GM06990 (cell line): ENCODE measurements at regions not wholly inside any gene's neighbourhood (a gene's known extent, or its start where the extent isn't known, plus 50 kb on each side); places are given as distances from the start of the nearest gene placed in this dataset.
"Not testable (repeated sequence)": the region's sequence is repeated elsewhere in the genome, so short reads cannot be mapped to it uniquely, and the experiment has no call there.

Source experiments
- DNase-seq: peaks from one replicate; pipeline ENCODE4 v3.0.0-alpha.2; 2011; ENCODE audit not compliant: insufficient read length; ENCODE audit errors: extremely low read depth
- H3K27me3 ChIP-seq: replicated peaks from 2 replicates; pipeline ENCODE4 v1.6.0; 2011; ENCODE audit warnings: low read length; ENCODE audit not compliant: control insufficient read depth, insufficient read depth
- H3K36me3 ChIP-seq: 2 replicates; pipeline ENCODE4 v1.5.1; 2011; ENCODE audit warnings: low read length; ENCODE audit not compliant: control insufficient read depth, insufficient read depth
- H3K4me3 ChIP-seq: replicated peaks from 2 replicates; pipeline ENCODE4 v1.5.1; 2011; ENCODE audit warnings: low read depth, mild to moderate bottlenecking, control low read depth, low read length
- CTCF ChIP-seq: IDR thresholded peaks from 2 replicates; pipeline ENCODE4 v1.5.1; 2011; ENCODE audit warnings: low read length, control low read depth, mild to moderate bottlenecking, inconsistent platforms; ENCODE audit not compliant: insufficient read depth, poor library complexity, severe bottlenecking

- Histone ChIP-seq H3K27me3 (no peaks in the 10 kb centered on the region), H3K4me3 (no peak overlapping the region), H3K36me3 (no peaks in the 10 kb centered on the region)
- DNase-seq = no peak
- no peak for TF ChIP-seq CTCF
Measured at GRCh38 chr11:91997226-91997625, 227.4 kb upstream of the FAT3 start.

- no peak overlapping the region for H3K4me3 ChIP-seq
- H3K27me3 ChIP-seq = no peaks in the 10 kb centered on the region
- TF ChIP-seq CTCF = no peak
- no peaks in the 10 kb centered on the region for H3K36me3 ChIP-seq
- DNase-seq = no peak
Measured at GRCh38 chr11:91996526-91996925, 228.1 kb upstream of the FAT3 start.

- not testable (repeated sequence) for H3K36me3 ChIP-seq, H3K4me3 ChIP-seq, H3K27me3 ChIP-seq, DNase-seq
Measured at GRCh38 chr11:91988443-91988842, 236.2 kb upstream of the FAT3 start.

GRCh38 chr11:91986218-91986617 lies 238.4 kb upstream of the FAT3 start:
- H3K4me3 ChIP-seq = no peak overlapping the region
- H3K36me3 ChIP-seq = no peaks in the 10 kb centered on the region
- DNase-seq = no peak

GRCh38 chr11:91984033-91984584 lies 240.5 kb upstream of the FAT3 start:
- TF ChIP-seq CTCF = no peak
- no peaks in the 10 kb centered on the region for H3K36me3 ChIP-seq
- no peak for DNase-seq
- H3K27me3 ChIP-seq = no peaks in the 10 kb centered on the region
- no peak overlapping the region for H3K4me3 ChIP-seq

More at GRCh38 chr11:91986218-91986617, 238.4 kb upstream of the FAT3 start:
- no peaks in the 10 kb centered on the region for H3K27me3 ChIP-seq
- no peak for TF ChIP-seq CTCF

- DNase-seq = no peak
- Histone ChIP-seq H3K4me3 (no peak overlapping the region), H3K27me3 (no peaks in the 10 kb centered on the region), H3K36me3 (no peaks in the 10 kb centered on the region)
- no peak for TF ChIP-seq CTCF
Measured at GRCh38 chr11:91981995-91982394, 242.6 kb upstream of the FAT3 start.
